ENCODE measurements at regions not wholly inside any gene's neighbourhood (a gene's known extent, or its start where the extent isn't known, plus 50 kb on each side); places are given as distances from the start of the nearest gene placed in this dataset.

GRCh38 chr11:116481126-116481675 lies 291.6 kb downstream of the BUD13 start:
- no peak for TF ChIP-seq POLR2A (IDR thresholded peaks at IDR 0.05; ENCODE audit: low read length)
- TF ChIP-seq GATA1 (IDR thresholded peaks at IDR 0.05; ENCODE audit: low read depth, low read length), result no peak

All from erythroblast (primary cell).